ENCODE measurements at regions not wholly inside any gene's neighbourhood (a gene's known extent, or its start where the extent isn't known, plus 50 kb on each side); places are given as distances from the start of the nearest gene placed in this dataset.
A peak's percentile ranks its signal among the peaks of the same experiment; 100 is the strongest.
"Not testable (repeated sequence)": the region's sequence is repeated elsewhere in the genome, so short reads cannot be mapped to it uniquely, and the experiment has no call there.

DNA sequence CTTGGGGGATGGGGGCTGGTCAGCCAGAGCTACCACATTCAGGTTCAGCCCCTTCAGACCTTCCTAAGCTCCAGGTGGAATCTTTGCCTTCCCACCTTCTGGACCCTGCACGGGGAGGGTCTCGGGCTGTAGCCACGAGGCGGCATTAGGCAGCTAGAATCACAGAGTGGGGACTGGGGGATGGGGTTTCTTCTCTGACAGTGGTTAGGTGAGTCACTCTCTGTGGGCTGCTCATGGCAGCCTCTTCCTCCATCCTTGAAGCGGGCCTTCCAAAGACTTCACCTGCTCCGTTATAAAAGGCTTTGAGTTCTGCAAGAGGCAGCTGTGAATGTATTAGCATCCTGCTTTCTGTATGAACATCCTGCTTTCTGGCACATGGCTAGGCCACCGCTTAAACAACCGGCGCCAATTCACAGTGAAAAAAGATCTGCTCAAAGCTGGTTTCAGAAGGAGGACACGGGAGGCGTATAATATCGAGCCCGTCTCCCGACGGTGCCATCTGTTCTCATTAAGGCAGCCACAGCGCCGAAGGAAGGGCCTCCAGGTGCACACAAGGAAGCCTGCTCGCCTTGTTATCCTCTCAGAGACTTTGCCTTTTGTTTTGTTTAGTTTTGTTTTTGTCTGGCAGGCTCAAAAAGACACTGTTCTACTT, 74.3 kb upstream of the IGFBP7 start:
- TF ChIP-seq, protein P1, sequence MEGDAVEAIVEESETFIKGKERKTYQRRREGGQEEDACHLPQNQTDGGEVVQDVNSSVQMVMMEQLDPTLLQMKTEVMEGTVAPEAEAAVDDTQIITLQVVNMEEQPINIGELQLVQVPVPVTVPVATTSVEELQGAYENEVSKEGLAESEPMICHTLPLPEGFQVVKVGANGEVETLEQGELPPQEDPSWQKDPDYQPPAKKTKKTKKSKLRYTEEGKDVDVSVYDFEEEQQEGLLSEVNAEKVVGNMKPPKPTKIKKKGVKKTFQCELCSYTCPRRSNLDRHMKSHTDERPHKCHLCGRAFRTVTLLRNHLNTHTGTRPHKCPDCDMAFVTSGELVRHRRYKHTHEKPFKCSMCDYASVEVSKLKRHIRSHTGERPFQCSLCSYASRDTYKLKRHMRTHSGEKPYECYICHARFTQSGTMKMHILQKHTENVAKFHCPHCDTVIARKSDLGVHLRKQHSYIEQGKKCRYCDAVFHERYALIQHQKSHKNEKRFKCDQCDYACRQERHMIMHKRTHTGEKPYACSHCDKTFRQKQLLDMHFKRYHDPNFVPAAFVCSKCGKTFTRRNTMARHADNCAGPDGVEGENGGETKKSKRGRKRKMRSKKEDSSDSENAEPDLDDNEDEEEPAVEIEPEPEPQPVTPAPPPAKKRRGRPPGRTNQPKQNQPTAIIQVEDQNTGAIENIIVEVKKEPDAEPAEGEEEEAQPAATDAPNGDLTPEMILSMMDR (conservative IDR thresholded peaks at IDR 0.05; ENCODE audit: low read depth, low read length), result no peak
- no peak for DNase-seq (ENCODE audit: low read depth)
- H3K4me3 ChIP-seq (ENCODE audit: low read length), result no peak overlapping the region

DNA sequence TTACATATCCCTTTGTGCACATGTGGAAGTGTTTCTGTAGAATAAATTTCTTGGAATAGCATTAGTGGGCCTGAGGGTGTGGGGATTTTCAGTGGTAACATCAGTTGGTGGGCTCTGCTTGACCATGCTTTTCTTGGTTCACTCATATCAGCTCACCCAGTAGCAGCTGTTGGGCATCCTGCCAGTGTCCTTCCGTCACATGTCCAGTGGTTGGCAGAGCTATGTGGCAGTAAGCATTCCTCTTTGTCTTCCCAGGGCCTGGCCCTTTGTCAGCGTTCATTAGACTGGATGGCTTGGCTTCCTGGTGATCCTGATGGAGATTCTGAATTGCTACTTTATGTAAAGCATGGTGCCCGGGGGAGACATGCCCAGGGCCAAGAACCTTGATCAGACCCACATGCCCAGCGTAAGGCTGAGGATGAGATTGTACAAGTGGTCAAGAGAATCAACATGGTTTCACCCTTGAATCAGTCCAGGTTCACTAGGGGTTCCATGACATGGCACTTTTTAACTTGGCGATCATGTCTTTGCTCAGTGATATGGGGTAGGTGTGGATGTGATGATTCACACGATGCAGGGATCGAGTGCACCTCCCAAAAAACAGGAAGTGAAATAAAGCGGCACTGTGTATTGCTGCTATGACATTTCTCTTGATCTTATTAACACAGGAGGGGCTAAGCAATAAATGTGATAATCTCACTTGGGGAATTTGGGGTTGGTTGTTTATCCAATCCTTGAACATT, 72.1 kb upstream of the IGFBP7 start:
- no peak for DNase-seq (ENCODE audit: low read depth)
- TF ChIP-seq, protein P1 (conservative IDR thresholded peaks at IDR 0.05; ENCODE audit: low read depth, low read length), result no peak
- no peak overlapping the region for H3K4me3 ChIP-seq (ENCODE audit: low read length)

DNA sequence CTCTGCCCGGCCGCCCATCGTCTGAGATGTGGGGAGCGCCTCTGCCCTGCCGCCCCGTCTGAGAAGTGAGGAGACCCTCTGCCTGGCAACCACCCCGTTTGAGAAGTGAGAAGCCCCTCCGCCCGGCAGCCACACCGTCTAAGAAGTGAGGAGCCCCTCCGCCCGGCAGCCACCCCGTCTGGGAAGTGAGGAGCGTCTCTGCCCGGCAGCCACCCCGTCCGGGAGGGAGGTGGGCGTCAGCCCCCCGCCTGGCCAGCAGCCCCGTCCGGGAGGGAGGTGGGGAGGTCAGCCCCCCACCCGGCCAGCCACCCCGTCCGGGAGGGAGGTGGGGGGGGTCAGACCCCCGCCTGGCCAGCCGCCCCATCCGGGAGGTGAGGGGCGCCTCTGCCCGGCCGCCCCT, 63.0 kb upstream of the IGFBP7 start:
- not testable (repeated sequence) for H3K4me3 ChIP-seq (ENCODE audit: low read length); DNase-seq (ENCODE audit: low read depth)

DNA sequence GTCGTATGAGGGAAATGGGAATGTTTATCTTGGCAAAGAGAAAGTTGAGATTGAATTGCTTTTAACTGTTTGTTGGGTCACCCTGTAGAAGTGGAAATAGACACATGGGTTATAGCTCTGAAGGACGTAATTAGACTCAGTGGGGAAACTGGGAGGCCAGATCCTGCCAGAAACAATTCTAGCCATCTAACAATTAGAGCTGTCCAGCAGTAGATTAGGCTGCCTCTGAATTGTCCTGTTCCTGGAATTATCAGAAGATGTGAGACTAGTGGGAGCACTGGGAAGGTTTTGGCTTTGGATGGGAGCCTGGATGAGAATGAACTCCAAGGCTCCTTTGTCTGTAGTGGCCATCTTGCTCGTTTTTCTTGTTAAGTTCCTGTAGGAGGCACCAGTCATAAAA, 61.9 kb upstream of the IGFBP7 start:
- no peak for DNase-seq (ENCODE audit: low read depth)
- H3K4me3 ChIP-seq (ENCODE audit: low read length), result no peak overlapping the region
- TF ChIP-seq, protein P1 (conservative IDR thresholded peaks at IDR 0.05; ENCODE audit: low read depth, low read length), result no peak

DNA sequence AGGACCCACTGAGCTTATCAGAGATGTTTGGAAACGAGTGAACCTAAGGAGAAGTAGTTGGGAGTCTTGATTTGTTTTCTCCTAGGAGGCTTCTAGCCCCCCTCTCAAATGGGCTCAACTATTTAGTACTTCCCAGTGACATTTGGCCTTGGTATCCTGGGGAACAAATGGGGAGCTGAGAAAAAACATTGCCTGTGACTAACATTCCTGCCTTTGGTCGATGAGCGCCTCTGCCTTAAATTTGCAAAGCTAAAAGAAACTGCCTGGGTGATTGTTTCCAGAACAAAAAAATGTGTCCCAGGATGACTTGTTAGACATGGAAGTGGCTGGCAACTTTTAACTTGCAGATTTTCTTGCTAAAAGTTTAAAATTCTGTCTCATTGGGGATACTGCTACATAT, 58.8 kb upstream of the IGFBP7 start:
- no peak for DNase-seq (ENCODE audit: low read depth)
- TF ChIP-seq, protein P1 (conservative IDR thresholded peaks at IDR 0.05; ENCODE audit: low read depth, low read length), result no peak

DNA sequence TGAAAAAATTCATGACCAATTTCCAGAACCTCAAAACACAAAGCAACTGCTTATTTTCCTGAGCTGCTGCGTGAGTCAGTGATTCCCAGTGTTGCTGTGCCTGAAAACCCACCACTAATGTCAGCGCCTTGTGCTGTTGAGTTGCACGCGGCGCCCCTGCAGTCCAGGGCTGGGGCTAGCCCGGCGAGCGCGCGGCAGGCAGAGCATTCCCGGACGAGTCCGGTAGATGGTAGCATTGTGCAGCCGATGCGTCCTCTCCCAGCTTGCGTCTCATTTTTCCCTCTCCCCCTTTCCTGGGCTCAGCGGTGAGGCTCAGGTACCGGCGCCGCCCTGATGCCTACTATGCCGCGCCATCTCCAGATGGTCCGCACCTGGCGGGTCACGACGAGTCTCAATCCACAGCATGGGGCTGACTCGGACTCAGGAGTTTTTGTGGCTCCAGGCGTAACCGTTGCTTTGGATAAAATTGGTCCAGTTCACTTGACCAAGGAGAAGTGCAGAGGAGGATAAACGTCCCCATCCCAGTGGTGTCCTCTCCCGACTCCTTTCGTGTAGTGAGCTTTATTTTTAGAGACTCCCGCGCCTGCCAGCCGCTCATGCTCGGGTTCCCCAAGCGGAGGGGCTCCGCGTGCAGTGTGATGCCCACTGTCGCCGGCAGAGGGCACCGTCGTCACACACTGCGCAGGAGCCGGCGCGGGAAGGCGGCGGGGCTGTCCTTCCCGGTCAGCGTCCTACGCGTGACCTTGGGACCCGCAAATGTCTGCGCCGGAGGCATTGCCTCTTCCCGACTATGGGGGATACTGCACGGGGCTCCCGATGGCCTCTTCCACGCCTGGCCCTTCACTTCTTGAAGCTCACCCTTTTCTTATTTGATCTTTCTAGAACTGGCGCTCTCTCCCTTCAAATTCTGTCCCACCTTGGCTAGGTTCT, 53.6 kb upstream of the IGFBP7 start:
- peak; percentile 50 for DNase-seq (ENCODE audit: low read depth)
- TF ChIP-seq, protein P1 (conservative IDR thresholded peaks at IDR 0.05; ENCODE audit: low read depth, low read length), result peak; percentile 92
- peak overlapping the region; percentile 60 for H3K4me3 ChIP-seq (ENCODE audit: low read length)

More for the DNA sequence above, 58.8 kb upstream of the IGFBP7 start:
- H3K4me3 ChIP-seq (ENCODE audit: low read length), result no peak overlapping the region

DNA sequence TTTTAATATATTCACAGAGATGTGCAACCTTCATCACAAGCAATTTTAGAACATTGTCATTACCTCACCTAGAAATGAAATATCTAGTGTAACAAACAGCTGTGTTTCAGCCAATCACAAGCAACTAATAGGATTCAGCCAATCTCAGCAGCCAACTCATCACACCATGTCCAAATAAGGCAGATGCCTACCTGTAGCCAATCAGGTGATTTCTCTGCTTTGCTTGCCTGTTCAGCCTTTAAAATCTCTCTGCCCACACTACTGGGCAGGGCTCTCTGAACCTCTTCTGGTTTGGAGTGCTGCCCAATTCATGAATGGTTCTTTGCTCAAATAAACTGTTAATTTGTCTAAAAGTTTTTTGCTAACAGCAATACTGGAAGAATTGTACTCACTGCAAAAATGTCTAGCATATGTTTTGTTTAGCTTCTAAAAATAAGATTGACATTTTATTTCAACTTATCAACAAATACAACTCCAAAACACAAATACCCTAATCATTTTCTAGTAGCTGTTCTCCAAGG, 52.4 kb upstream of the IGFBP7 start:
- no peak for DNase-seq (ENCODE audit: low read depth)
- no peak overlapping the region for H3K4me3 ChIP-seq (ENCODE audit: low read length)
- TF ChIP-seq, protein P1 (conservative IDR thresholded peaks at IDR 0.05; ENCODE audit: low read depth, low read length), result no peak
